ENCODE measurements at regions not wholly inside any gene's neighbourhood (a gene's known extent, or its start where the extent isn't known, plus 50 kb on each side); places are given as distances from the start of the nearest gene placed in this dataset.

GRCh38 chr6:169880516-169880915 is 129.1 kb downstream of the ERMARD start:
- H3K4me3 ChIP-seq (ENCODE audit: low read depth in 1 of 2, low read length in 2 of 2), result no peak overlapping the region
- H3K4me1 ChIP-seq (ENCODE audit: insufficient read depth, low read length), result peaks cover 9% of the 10 kb centered on the region
- H3K36me3 ChIP-seq (ENCODE audit: insufficient read depth, low read length), result no peaks in the 10 kb centered on the region
- H3K9me3 ChIP-seq (ENCODE audit: low read length), result peaks cover 4% of the 10 kb centered on the region
- H3K27me3 ChIP-seq (ENCODE audit: control insufficient read depth in 1 of 2, insufficient read depth in 2 of 2, low read length in 2 of 2), result no peaks in the 10 kb centered on the region
- no peak overlapping the region for H3K9ac ChIP-seq (ENCODE audit: low read length)
- H3K27ac ChIP-seq (ENCODE audit: low read depth, low read length), result no peak overlapping the region

- H3K9me3 ChIP-seq (ENCODE audit: low read length), result no peaks in the 10 kb centered on the region
- H3K36me3 ChIP-seq (ENCODE audit: insufficient read depth, low read length), result no peaks in the 10 kb centered on the region
- no peak overlapping the region for H3K4me3 ChIP-seq (ENCODE audit: low read depth in 1 of 2, low read length in 2 of 2)
- no peak overlapping the region for H3K27ac ChIP-seq (ENCODE audit: low read depth, low read length)
- H3K4me1 ChIP-seq (ENCODE audit: insufficient read depth, low read length), result no peaks in the 10 kb centered on the region
- H3K9ac ChIP-seq (ENCODE audit: low read length), result no peak overlapping the region
- no peaks in the 10 kb centered on the region for H3K27me3 ChIP-seq (ENCODE audit: control insufficient read depth in 1 of 2, insufficient read depth in 2 of 2, low read length in 2 of 2)
Measured at GRCh38 chr6:169869301-169869700, 117.9 kb downstream of the ERMARD start.

DNA sequence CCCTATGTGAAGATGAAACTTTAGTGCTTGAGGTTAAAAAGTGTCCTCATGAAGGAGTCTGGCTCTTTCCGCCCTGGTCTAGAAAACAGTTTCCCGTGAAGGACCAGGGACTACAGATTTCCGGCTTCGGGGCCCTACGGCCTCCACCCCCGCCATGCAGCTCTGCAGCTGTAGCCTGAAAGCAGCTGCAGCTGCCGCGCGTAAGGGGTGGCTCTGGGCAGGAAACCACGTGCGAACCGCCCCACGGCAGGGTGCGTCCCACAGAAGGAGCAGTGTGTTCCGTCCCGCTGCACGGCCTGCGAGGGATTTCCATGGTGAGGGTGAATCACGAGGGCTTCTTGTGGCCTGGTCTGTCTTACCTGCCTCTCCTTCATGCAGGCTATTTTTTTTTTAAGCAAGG is 117.0 kb downstream of the ERMARD start:
- no peaks in the 10 kb centered on the region for H3K9me3 ChIP-seq (ENCODE audit: low read length)
- no peaks in the 10 kb centered on the region for H3K4me1 ChIP-seq (ENCODE audit: insufficient read depth, low read length)
- H3K9ac ChIP-seq (ENCODE audit: low read length), result no peak overlapping the region
- no peaks in the 10 kb centered on the region for H3K36me3 ChIP-seq (ENCODE audit: insufficient read depth, low read length)
- H3K27me3 ChIP-seq (ENCODE audit: control insufficient read depth in 1 of 2, insufficient read depth in 2 of 2, low read length in 2 of 2), result no peaks in the 10 kb centered on the region
- no peak overlapping the region for H3K4me3 ChIP-seq (ENCODE audit: low read depth in 1 of 2, low read length in 2 of 2)
- H3K27ac ChIP-seq (ENCODE audit: low read depth, low read length), result no peak overlapping the region

GRCh38 chr6:169867751-169868191 is 116.3 kb downstream of the ERMARD start:
- Histone ChIP-seq H3K4me3 (ENCODE audit: low read depth in 1 of 2, low read length in 2 of 2) (no peak overlapping the region), H3K9ac (ENCODE audit: low read length) (no peak overlapping the region), H3K4me1 (ENCODE audit: insufficient read depth, low read length) (no peaks in the 10 kb centered on the region), H3K36me3 (ENCODE audit: insufficient read depth, low read length) (no peaks in the 10 kb centered on the region), H3K27ac (ENCODE audit: low read depth, low read length) (no peak overlapping the region), H3K9me3 (ENCODE audit: low read length) (no peaks in the 10 kb centered on the region), H3K27me3 (ENCODE audit: control insufficient read depth in 1 of 2, insufficient read depth in 2 of 2, low read length in 2 of 2) (no peaks in the 10 kb centered on the region)

- no peaks in the 10 kb centered on the region for H3K4me1 ChIP-seq (ENCODE audit: insufficient read depth, low read length)
- no peak overlapping the region for H3K9ac ChIP-seq (ENCODE audit: low read length)
- H3K36me3 ChIP-seq (ENCODE audit: insufficient read depth, low read length), result no peaks in the 10 kb centered on the region
- no peak overlapping the region for H3K4me3 ChIP-seq (ENCODE audit: low read depth in 1 of 2, low read length in 2 of 2)
- H3K9me3 ChIP-seq (ENCODE audit: low read length), result no peaks in the 10 kb centered on the region
- no peaks in the 10 kb centered on the region for H3K27me3 ChIP-seq (ENCODE audit: control insufficient read depth in 1 of 2, insufficient read depth in 2 of 2, low read length in 2 of 2)
- H3K27ac ChIP-seq (ENCODE audit: low read depth, low read length), result no peak overlapping the region
Measured at GRCh38 chr6:169866668-169867521, 115.5 kb downstream of the ERMARD start.

DNA sequence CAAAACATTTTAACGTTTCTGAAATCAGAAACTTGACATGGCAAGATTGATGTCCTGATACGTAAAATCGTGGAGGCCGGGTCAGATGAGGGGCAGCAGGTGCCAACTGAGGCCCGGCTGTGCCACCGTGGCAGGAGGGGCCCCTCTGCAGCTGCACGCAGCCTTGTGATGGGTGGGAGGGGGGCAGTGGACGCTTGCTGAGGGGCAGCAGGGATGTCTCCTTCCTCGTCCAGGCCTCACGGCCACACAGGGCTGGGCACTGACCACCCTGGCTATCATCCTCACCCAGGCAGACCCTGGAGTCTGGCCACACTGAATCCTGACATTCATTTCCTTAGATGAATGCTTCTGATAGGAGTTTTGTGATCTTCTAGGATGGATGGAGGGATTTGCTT is 114.7 kb downstream of the ERMARD start:
- Histone ChIP-seq H3K27me3 (ENCODE audit: control insufficient read depth in 1 of 2, insufficient read depth in 2 of 2, low read length in 2 of 2) (no peaks in the 10 kb centered on the region), H3K36me3 (ENCODE audit: insufficient read depth, low read length) (no peaks in the 10 kb centered on the region), H3K27ac (ENCODE audit: low read depth, low read length) (no peak overlapping the region), H3K9ac (ENCODE audit: low read length) (no peak overlapping the region), H3K4me3 (ENCODE audit: low read depth in 1 of 2, low read length in 2 of 2) (no peak overlapping the region), H3K9me3 (ENCODE audit: low read length) (no peaks in the 10 kb centered on the region), H3K4me1 (ENCODE audit: insufficient read depth, low read length) (no peaks in the 10 kb centered on the region)

- H3K36me3 ChIP-seq (ENCODE audit: insufficient read depth, low read length), result no peaks in the 10 kb centered on the region
- no peak overlapping the region for H3K4me3 ChIP-seq (ENCODE audit: low read depth in 1 of 2, low read length in 2 of 2)
- no peak overlapping the region for H3K27ac ChIP-seq (ENCODE audit: low read depth, low read length)
Measured at GRCh38 chr6:169865346-169866139, 114.1 kb downstream of the ERMARD start.

DNA sequence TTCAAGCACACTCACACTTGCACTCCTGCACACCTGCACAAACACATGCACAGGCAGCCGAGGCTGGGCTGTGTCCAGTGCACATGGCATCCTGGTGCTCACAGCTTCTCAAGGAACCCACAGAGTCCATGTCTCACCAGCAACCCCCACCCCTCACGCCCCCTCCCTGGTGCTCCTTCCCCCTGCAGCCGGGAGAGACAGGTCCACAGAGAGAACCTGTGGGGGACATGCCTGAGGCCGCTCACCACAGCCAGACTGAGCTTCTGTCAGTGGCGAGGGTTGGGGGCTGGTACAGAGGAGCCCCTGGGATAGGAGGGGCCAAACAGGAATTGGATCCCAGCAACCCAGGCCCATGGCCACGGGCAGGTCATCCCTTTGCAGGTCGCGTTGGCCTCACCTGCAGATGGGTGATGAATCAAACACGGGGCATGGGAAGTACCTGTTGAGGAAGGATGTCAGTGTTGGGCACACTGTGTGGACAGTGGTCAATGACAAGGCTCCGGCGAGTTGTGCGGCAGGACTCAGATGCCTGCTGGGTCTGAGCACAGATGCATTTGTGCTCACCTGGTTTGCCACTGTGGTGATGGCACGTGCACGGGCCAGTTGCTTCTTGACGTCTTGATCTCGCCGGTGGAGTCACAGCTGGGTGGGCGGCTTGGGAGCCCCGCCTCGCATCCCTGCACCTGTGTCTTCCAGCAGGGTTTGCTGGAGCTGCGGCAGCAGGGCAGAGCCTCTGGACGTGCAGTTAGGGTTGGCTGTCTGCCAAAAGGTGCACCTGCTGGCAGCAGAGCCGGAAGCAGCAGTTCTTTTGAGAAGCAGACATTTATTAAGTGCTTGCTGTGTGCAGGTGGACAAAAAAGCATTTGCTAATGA is 113.0 kb downstream of the ERMARD start:
- Histone ChIP-seq H3K4me1 (ENCODE audit: insufficient read depth, low read length) (no peaks in the 10 kb centered on the region), H3K27me3 (ENCODE audit: control insufficient read depth in 1 of 2, insufficient read depth in 2 of 2, low read length in 2 of 2) (no peaks in the 10 kb centered on the region), H3K36me3 (ENCODE audit: insufficient read depth, low read length) (no peaks in the 10 kb centered on the region), H3K9me3 (ENCODE audit: low read length) (no peaks in the 10 kb centered on the region), H3K9ac (ENCODE audit: low read length) (no peak overlapping the region), H3K4me3 (ENCODE audit: low read depth in 1 of 2, low read length in 2 of 2) (no peak overlapping the region), H3K27ac (ENCODE audit: low read depth, low read length) (no peak overlapping the region)

More at GRCh38 chr6:169865346-169866139, 114.1 kb downstream of the ERMARD start:
- Histone ChIP-seq H3K4me1 (ENCODE audit: insufficient read depth, low read length) (no peaks in the 10 kb centered on the region), H3K27me3 (ENCODE audit: control insufficient read depth in 1 of 2, insufficient read depth in 2 of 2, low read length in 2 of 2) (no peaks in the 10 kb centered on the region), H3K9me3 (ENCODE audit: low read length) (no peaks in the 10 kb centered on the region), H3K9ac (ENCODE audit: low read length) (no peak overlapping the region)

DNA sequence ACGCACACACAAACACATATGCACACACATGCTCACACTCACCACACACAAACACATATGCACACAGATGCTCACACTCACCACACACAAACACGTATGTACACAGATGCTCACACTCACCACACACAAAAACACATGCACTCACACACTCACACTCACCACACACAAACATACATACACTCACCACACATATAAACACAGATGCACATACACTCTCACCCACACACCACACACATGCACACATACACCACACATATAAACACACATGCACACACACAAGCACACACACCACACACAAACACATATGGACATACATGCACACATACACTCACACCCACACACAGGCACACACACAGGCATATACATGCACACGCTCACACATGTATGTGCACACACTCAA is 112.3 kb downstream of the ERMARD start:
- no peaks in the 10 kb centered on the region for H3K9me3 ChIP-seq (ENCODE audit: low read length)
- no peak overlapping the region for H3K4me3 ChIP-seq (ENCODE audit: low read depth in 1 of 2, low read length in 2 of 2)
- no peaks in the 10 kb centered on the region for H3K36me3 ChIP-seq (ENCODE audit: insufficient read depth, low read length)
- no peak overlapping the region for H3K27ac ChIP-seq (ENCODE audit: low read depth, low read length)
- H3K9ac ChIP-seq (ENCODE audit: low read length), result no peak overlapping the region
- H3K4me1 ChIP-seq (ENCODE audit: insufficient read depth, low read length), result no peaks in the 10 kb centered on the region
- no peaks in the 10 kb centered on the region for H3K27me3 ChIP-seq (ENCODE audit: control insufficient read depth in 1 of 2, insufficient read depth in 2 of 2, low read length in 2 of 2)

DNA sequence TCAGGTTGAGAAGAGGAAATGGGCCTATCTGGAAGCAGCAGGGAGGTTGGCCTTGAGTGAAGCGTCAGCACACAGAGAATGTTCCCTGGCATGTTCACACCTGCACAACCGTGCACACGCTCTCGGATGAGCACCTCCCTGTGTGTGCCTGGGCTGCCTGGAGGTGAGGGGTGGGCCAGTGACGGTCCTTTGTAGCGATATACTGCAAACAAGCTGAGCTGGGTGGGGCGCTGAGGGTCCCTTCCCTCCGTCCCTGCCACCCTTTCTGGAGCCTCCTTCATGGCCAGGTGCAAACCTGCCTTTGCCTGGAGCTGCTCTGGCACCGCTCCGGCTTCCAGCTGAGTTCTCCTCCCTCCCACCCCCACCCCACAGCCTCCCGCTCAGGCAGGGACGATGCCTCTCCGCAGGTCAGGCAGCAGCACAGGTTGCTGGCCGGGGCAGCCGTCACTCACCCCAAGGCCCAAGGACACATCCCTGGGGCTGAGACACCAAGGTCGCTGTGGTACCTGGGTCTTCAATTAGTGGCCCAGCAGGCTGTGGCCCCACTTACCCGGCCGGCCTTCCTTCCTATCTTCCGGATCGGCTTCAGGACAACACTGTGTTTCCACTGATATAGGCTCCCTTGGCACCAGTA is 111.6 kb downstream of the ERMARD start:
- no peaks in the 10 kb centered on the region for H3K4me1 ChIP-seq (ENCODE audit: insufficient read depth, low read length)
- H3K27ac ChIP-seq (ENCODE audit: low read depth, low read length), result no peak overlapping the region
- no peaks in the 10 kb centered on the region for H3K27me3 ChIP-seq (ENCODE audit: control insufficient read depth in 1 of 2, insufficient read depth in 2 of 2, low read length in 2 of 2)
- H3K9ac ChIP-seq (ENCODE audit: low read length), result no peak overlapping the region
- H3K9me3 ChIP-seq (ENCODE audit: low read length), result no peaks in the 10 kb centered on the region
- H3K4me3 ChIP-seq (ENCODE audit: low read depth in 1 of 2, low read length in 2 of 2), result no peak overlapping the region
- H3K36me3 ChIP-seq (ENCODE audit: insufficient read depth, low read length), result no peaks in the 10 kb centered on the region

All from muscle layer of colon (tissue), 2 donors.